ENCODE measurements at regions not wholly inside any gene's neighbourhood (a gene's known extent, or its start where the extent isn't known, plus 50 kb on each side); places are given as distances from the start of the nearest gene placed in this dataset.
"Not testable (repeated sequence)": the region's sequence is repeated elsewhere in the genome, so short reads cannot be mapped to it uniquely, and the experiment has no call there.

DNA sequence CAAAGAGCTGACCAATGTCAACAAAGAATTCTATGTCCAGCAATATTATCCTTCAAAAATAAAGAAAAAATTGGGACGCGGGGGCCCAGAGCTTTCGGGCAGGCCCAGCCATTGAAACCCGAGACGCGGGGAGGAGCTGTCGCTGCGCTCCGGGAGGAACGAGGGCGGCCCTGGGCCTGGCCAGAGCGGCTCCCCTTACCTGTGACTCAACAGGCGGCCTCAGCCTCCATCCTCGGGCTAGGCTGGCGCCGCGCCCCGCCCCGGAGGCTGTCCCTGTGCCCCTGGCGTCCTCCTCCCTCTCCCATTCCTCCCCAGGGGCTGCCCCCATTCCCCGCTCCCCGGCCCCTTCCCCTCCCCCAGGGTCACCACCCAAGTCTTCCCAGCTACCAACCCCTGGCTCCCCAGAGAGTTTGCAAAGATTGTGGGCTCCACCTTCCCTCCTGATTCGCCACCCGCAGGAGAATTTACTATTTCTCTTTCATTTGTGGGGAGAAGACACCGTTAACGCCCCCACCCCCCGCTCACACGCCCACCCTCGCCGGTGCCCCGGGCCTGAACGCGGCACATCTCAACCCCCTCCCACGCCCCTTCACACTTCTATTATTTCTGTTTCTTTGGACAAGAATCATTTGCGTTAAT is 127.9 kb downstream of the ARRDC4 start:
- not testable (repeated sequence) for DNase-seq (ENCODE audit: low spot score)

DNA sequence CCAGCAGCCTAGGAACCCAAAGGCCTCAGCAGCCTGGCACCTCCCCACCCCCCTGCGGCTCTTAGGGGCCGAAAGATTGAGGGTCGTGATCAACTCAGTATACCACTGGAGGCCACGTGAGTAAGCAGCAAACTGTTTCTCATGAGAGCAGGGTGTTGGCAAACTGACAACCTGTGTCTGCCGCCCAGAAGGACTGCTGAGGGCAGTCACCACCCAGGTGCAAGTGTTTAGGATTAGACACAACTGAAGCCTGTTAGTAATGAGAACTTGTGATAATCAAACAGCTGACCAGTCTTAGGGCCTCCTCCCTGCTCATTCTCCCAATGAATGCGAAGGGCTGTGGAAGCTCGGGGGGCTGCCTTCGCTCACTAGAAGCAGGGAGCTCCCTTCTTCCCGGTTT is 128.8 kb downstream of the ARRDC4 start:
- DNase-seq (ENCODE audit: low spot score) = not testable (repeated sequence)

DNA sequence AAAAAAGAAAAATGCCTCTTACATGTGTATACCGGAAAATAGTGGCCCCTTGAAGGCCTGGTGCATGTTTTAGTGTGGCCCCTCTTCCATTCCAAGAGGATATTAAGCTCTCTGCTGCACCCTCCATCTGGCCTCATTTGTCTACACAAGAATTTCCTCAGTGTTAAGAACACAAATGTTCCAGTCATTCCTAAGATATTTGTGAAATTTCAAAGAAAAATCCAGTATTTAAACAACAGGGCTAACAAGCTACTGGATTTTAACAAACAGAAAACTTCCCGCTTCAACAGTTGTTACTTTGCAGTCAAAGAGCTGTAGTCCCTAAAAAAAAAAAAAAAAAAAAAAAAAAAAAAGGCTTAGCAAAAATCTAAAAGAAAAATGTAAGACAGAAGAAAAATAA is 137.5 kb downstream of the ARRDC4 start:
- not testable (repeated sequence) for DNase-seq (ENCODE audit: low spot score)

DNA sequence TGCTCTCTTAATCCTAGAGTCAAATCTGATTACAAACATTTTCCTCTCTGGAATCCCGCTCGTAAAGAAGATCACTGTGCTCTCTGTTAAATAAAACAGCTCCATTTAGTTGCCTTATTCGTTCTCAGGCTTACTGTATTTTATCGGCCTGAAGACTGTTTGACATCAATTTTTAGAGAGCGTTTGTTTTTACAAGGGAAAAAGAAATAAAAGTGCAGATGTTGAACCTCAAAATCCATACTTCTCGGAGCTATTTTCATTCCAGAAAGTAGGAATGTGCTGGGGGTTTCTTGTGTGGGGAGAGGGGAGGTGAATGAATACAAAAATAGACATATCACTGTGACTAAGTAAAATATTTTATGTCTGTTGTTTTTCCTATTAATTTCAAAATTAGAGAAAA is 140.1 kb downstream of the ARRDC4 start:
- DNase-seq (ENCODE audit: low spot score) = not testable (repeated sequence)

DNA sequence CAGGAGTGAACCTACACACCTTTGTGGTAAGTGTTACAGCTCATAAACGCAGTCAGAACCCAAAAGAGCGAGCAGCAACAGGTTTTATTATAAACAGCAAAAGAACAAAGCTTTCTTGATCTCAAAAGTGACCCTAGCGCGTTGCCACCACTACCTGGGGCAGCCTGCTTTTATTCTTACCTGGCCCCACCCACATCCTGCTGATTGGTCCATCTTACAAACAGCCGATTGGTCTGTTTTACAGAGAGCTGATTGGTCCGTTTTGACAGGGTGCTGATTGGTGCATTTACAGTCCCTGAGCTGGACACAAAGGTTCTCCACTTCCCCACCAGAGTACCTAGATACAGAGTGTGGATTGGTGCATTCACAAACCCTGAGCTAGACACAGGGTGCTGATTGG is 143.1 kb downstream of the ARRDC4 start:
- DNase-seq (ENCODE audit: low spot score) = no peak

DNA sequence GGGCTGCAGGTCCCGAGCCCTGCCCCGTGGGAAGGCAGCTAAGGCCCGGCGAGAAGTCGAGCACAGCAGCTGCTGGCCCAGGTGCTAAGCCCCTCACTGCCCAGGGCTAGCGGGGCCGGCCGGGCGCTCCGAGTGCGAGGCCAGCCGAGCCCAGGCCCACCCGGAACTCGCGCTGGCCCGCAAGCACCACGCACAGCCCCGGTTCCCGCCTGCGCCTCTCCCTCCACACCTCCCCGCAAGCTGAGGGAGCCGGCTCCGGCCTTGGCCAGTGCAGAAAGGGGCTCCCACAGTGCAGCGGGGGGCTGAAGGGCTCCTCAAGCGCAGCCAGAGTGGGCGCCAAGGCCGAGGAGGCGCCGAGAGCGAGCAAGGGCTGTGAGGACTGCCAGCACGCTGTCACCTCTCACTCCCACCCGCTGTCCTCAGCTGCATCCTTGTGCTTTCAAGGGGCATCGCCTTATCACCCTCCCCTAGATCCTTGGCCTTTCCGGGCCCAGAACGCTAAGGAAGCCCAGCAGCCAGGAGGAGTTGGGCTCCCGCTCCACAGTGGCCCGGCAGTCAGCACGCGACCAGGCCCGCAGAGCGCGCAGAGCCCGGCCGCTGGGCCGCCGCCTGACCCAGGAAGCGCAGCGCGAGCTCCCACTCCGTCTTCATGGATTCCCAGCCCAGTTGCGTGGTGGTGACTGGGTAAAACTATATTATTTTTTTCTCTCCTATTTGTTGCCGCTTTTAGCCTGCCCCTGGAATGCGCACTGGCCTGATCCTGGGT is 144.1 kb downstream of the ARRDC4 start:
- not testable (repeated sequence) for DNase-seq (ENCODE audit: low spot score)

DNA sequence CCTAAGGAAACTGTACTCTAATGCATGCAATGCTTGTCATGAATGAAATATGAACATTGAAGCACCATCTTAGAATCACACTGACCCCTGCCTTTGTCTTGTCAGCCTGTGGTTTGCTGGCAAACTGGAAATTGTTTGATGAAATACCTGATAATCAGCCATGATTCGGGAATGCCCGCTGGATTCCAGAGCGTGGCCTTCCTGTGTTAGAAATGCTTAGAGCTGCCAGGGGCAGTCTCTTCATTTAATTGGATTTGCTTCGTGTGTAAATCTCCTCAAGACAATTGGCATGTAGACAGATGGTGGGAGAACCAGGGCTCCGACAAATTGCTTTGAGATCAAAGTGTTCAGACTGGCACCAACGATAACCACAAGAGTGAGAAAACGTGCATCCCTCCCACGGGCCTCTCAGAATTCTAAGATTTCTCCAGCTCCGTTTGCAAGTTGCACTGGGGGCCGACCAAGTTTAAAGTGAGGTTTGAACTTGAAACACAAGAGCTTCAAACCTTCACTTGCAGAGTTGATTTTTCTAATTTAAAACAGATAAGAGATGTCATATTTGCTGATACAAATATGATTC is 146.2 kb downstream of the ARRDC4 start:
- not testable (repeated sequence) for DNase-seq (ENCODE audit: low spot score)

DNA sequence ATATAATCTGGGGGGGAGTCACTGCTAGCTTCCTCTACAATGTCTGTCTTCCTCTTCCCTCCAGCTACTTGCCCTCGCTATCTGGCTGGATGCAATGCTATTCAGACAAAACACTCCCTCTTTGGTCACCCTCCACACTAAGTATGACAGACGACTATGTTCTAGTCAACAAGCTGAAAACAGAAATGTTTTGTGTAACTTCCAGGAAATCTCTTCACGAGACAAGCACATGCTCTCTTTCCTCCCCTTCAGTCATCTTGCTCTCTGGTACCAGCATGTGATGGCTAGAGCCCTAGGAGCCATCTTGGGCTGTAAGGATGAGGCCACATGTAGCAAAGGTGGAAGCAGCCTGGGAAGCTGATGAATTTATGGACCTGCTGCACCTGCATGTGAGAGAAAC is 151.3 kb downstream of the ARRDC4 start:
- no peak for DNase-seq (ENCODE audit: low spot score)

DNA sequence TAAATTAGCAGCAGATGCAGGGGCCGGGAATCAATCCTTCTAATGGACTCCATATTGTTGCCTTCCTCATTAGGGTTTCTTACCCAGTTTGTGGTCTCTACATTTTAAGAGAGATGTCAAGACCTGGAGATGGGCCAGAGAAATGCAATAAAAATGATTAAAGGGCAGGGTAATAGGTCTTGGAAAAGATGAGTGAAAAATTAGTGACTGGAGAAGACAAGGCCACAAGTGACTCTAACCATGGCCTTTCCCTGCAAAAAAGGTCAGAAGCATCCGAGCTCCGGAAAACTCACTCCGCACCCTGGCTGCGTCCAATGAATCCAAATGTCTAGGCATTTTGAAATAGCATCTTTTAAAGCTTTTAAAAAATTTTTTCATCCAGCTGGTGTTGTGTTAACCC is 152.8 kb downstream of the ARRDC4 start:
- DNase-seq (ENCODE audit: low spot score) = no peak

DNA sequence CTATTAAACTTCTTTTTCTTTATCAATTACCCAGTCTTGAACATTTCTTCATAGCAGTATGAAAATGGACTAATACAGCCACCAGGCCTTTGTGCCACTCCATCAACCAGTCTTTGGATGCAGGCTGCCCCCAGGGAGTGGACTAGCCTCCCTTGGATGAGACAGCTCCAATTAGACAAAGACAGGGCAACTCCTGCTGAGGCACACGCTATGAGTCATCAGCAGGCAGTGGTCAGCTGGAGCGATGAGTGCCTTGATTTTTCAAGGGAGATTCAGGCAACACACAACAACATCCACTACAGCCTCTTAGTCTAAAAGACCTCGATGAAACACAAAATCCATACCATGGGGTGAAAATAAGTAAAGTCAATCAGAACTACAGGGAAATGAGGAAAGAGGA is 160.1 kb downstream of the ARRDC4 start:
- DNase-seq (ENCODE audit: low spot score) = peak; percentile 12

DNA sequence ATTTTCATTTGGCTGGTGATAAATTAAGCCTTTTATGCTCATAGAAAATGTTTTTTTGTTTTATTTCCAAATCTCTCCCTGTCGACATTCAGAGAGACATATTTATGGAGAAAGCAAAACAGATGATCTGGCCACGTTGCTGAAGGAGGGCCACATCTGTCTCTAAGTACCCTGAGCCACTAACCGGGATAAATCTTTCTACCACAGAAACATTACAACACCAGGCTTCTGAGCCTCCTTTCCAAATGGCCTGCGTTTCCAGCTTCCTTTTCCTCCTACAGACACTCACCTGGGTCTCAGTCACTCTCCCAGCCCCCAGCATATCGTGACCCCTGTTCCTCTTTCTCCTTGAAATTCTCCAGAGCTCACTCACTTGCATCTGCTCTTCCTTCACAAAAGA is 161.0 kb downstream of the ARRDC4 start:
- no peak for DNase-seq (ENCODE audit: low spot score)

DNA sequence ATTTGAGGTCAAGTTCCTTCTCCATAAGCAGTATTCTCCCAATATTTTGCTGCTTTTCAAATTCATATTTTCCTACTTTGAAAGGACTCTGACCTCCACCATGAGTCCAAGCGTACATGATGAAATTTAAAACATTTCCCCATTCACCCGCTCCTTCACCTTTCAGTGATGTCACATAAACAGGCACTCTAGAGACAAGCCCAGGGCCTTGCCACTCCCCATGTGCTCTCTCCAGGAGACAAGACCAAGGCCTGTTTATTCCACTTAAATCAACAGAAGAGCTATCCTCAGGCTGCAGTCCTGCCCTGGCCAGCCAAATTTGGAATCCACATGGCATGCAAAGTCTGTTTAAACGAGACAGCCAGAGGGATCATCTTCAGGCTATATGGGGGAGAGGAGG is 161.5 kb downstream of the ARRDC4 start:
- no peak for DNase-seq (ENCODE audit: low spot score)

DNA sequence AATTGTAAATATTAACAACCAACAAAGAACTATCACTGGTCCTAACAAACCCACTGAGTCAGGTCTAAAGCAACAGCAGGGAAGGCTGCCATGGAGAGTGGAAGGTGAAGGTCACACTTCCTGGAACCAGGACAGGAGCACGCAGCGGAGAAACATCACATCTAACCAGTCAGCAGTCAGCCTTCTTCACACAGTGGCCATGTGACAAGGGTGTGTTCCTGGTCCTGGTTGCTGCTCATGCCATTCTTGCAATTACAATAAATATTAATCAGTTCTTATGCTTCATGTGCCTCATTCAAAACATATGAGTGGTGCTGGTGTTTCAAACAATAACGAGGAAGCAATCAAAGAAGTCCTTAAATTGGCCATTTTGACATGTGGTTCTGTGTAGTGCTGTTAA is 162.8 kb downstream of the ARRDC4 start:
- DNase-seq (ENCODE audit: low spot score) = no peak

DNA sequence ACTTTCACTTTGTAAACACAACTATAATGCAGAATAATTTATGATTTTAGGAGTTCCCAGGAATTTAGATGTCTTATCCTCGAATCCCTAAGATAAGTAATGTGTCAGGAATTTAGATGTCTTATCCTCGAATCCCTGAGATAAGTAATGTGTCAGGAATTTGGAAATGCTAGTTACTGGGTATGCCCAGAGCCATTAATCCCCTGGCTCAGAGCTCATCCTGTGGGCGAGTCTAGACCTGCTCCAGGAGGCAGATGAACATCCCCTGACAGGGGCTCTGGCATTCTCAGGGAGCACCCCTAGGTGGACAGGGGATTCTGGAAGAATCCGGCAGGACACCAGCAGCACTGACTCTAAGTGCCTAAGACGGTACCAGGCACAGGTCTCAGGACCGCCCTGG is 163.3 kb downstream of the ARRDC4 start:
- no peak for DNase-seq (ENCODE audit: low spot score)

DNA sequence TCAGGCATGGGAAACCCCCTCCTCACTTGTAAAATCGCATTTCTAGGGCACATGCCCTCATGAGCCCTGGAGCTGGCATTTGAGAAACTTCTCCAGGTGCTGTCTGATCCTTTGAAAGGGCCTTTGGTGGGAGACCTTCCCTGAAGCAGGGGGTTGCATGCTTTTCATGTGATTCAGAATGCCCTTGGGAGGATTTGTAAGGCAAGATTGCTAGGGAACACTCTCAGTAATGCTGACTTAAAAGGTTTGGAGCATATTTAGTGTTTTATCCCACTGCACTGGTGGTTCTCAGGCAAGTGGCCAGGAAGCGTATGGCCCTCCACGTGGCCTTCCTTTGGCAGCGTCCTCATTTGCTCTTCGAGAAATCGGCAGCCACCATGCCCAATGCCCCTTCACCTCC is 164.1 kb downstream of the ARRDC4 start:
- DNase-seq (ENCODE audit: low spot score) = no peak

DNA sequence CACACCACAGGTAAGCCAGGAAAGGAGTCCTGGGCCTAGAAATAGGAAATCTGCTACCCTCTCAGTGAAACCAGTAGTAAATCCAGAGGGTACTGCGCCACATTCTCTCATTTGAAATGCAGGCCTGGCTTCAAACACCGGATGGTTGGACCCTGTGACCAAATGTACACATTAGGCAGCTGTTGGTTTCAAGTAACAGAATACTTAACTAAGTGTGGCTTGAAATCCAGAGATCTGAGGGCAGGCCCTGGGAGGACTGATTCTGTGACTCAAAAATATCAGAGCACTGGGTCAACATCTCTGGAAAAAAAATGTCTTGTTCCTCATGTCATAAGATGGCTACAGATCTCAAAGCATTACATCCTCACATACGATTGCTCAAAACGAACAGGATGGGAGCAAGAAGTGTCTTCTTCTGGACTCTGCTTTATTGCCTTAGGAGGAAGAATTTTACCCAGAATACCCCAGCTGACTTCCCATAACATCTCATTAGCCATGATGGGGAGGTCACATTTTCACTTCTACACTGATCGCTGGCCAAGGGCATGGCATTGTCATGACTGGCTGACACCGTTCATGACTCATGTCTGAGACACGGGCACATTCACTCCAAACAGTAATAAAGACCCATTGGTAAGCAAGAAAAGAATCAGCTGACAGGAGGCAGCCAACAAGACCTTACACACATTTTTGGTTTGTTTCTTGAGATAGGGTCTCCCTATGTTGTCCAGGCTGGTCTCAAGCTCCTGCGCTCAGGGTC is 166.0 kb downstream of the ARRDC4 start:
- DNase-seq (ENCODE audit: low spot score) = no peak

DNA sequence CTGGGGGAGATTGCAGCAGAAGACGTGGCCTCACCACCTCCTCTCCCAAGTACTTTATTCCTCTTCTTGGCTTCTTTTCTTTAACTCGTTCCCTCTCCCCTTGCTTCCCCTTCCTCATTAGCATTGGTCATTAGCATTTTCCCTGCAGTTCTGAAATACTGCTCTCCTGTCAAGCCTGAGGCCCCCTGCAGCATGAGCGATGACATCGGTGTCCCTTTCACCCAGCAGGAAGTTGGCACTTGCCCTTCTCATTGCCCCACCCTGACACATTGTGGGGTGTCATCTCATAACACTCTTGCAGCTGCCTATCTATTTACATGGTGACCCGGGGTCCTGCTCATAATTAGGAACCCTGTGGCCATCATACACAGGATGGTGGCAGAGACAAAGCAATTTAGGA is 167.1 kb downstream of the ARRDC4 start:
- DNase-seq (ENCODE audit: low spot score) = no peak

DNA sequence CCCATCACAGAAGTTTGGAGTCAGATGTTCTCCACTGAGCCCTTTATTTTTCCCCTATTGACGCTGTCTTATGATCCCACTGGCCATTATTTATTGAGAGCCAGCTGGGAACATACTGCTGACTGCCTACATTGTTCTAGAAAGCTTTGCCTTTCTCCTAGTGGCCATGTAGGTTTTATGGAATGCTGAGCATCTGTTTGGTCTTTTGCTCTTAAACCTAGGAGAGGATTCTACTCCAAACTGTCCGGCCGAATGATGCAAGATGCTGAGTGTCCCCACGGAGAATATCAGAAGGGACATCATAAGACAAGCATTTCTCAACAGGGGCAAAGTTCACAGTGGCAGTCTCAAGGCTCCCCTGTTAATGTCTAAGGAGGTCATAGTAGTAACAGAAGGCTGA is 171.4 kb downstream of the ARRDC4 start:
- no peak for DNase-seq (ENCODE audit: low spot score)

DNA sequence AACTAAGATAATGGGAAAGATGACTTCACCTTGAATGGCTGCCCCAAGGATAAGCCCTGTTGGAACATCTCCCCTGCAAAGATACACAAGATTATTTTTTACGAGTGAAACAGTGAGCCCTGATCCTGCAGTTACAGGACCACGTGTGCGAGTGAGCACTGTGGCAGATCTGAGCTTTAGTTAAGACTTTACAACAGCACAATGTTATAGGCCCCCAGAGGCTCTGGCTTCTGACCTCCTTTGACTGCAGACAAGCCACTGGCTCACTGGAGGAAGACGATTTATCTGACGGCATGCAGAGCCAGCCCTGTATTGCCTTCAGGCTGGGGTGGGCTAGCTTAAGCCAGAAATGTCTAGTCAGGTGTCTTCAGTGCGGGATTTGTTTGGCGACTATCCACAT is 174.4 kb downstream of the ARRDC4 start:
- DNase-seq (ENCODE audit: low spot score) = peak; percentile 46

DNA sequence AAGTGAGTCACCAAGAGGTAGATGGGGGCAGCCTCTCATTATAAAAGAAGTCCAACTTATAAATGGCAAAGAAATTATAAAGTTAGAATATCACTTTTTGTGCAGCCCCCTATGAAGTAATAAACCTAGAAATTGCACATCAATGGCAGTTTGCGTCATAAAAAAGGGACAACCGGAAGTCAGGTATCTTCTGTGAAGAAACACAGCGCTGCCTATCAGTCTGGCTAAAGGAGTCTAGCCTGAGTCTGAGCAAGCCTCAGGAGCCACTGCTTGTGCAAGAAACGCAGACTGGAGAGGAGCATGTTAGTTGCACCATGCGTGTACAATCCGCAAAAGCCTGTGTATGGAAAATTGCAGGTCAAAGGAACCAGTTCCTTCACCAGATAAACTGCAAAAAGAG is 178.4 kb downstream of the ARRDC4 start:
- no peak for DNase-seq (ENCODE audit: low spot score)

DNA sequence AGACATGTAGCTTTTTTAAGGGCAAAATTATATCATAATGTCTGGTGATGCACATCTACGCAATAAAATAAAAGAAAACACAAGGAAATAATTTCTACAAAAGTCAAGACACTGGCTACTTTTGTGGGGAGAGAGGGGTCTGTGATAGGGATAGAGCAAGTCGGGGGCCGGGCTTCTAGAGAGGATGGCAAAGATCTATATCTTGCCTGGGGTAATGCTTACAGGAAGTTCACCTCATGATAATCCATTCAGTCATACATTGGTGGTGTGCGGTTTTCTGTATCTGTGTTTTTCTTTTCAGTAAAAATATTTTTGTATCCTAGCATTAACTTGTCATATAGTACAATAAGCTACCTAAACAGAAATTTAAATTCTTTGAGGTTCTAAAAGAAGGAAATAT is 178.8 kb downstream of the ARRDC4 start:
- DNase-seq (ENCODE audit: low spot score) = no peak

DNA sequence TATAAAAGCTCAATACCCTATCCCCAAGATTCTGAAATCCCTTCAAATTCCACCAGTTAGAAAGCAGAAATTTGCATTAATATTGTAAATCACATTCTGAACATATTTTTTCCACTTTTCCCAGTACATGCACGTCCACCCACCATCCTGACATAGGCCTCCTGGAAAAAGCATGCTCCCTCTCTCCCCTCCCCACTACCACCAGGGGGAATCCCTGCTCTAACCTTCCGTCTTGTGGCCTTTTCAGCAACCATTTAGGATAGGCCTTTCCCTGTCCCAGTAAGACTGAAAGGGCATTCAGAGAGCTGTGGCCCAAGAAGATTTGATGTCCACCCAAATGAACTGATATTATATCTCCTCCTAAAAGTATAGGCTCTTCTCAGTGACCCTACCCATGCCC is 182.1 kb downstream of the ARRDC4 start:
- DNase-seq (ENCODE audit: low spot score) = no peak

DNA sequence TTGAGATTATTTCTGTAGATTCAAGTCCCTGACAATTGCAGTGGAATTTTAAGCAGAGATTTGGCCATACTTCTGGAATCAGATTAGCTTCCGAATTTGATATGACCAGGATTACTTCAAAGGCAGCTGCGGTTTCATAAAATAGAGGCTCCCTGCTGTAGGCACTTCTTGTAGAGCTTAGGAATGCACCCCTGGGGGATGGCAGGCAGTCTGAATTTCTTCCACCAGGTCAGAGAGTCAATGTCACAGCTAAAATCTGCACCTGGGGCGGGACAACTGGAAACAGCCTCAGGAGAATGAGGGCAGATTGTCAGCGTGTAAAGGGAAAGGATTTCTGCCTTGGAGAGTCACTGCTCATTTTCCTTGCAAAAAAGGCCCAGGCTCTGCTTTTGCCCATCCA is 182.6 kb downstream of the ARRDC4 start:
- no peak for DNase-seq (ENCODE audit: low spot score)
